ENCODE measurements at regions not wholly inside any gene's neighbourhood (a gene's known extent, or its start where the extent isn't known, plus 50 kb on each side); places are given as distances from the start of the nearest gene placed in this dataset.

GRCh38 chr6:153208706-153209105 is 77.6 kb upstream of the RGS17 start:
- Histone ChIP-seq H3K4me3 (ENCODE audit: low read depth, low read length) (peak overlapping the region; percentile 10; the same call in 1 of the 2 replicates), H3K36me3 (no peaks in the 10 kb centered on the region), H3K9me3 (ENCODE audit: severe bottlenecking) (peaks cover 3% of the 10 kb centered on the region), H3K27ac (no peak overlapping the region), H3K27me3 (ENCODE audit: insufficient read depth, low read depth, severe bottlenecking) (no peaks in the 10 kb centered on the region)
- peak; percentile 58 for DNase-seq
- peak; percentile 35; the same call in 1 of the 2 replicates for TF ChIP-seq CTCF (IDR thresholded peaks at IDR 0.05; ENCODE audit: low read depth, low read length)

- H3K27ac ChIP-seq: no peak overlapping the region
- H3K27me3 ChIP-seq (ENCODE audit: insufficient read depth, low read depth, severe bottlenecking): no peaks in the 10 kb centered on the region
- TF ChIP-seq CTCF (IDR thresholded peaks at IDR 0.05; ENCODE audit: low read depth, low read length): no peak
- no peak overlapping the region for H3K4me3 ChIP-seq (ENCODE audit: low read depth, low read length)
- DNase-seq: no peak
- H3K36me3 ChIP-seq: no peaks in the 10 kb centered on the region
- H3K9me3 ChIP-seq (ENCODE audit: severe bottlenecking): peaks cover 3% of the 10 kb centered on the region
Observed at GRCh38 chr6:153207617-153208016, 76.5 kb upstream of the RGS17 start.

- no peaks in the 10 kb centered on the region for H3K36me3 ChIP-seq
- peaks cover 3% of the 10 kb centered on the region for H3K9me3 ChIP-seq (ENCODE audit: severe bottlenecking)
- no peak for TF ChIP-seq CTCF (IDR thresholded peaks at IDR 0.05; ENCODE audit: low read depth, low read length)
- no peak overlapping the region for H3K4me3 ChIP-seq (ENCODE audit: low read depth, low read length)
- DNase-seq: no peak
- no peak overlapping the region for H3K27ac ChIP-seq
- H3K27me3 ChIP-seq (ENCODE audit: insufficient read depth, low read depth, severe bottlenecking): no peaks in the 10 kb centered on the region
Observed at GRCh38 chr6:153207006-153207405, 75.9 kb upstream of the RGS17 start.

- Histone ChIP-seq H3K4me3 (ENCODE audit: low read depth, low read length) (no peak overlapping the region), H3K36me3 (no peaks in the 10 kb centered on the region), H3K27ac (no peak overlapping the region), H3K27me3 (ENCODE audit: insufficient read depth, low read depth, severe bottlenecking) (no peaks in the 10 kb centered on the region), H3K9me3 (ENCODE audit: severe bottlenecking) (no peaks in the 10 kb centered on the region)
- DNase-seq: no peak
- no peak for TF ChIP-seq CTCF (IDR thresholded peaks at IDR 0.05; ENCODE audit: low read depth, low read length)
Observed at GRCh38 chr6:153192943-153193885, 62.1 kb upstream of the RGS17 start.

GRCh38 chr6:153183925-153184324 is 52.8 kb upstream of the RGS17 start:
- Histone ChIP-seq H3K27me3 (ENCODE audit: insufficient read depth, low read depth, severe bottlenecking) (no peaks in the 10 kb centered on the region), H3K4me3 (ENCODE audit: low read depth, low read length) (no peak overlapping the region), H3K36me3 (no peaks in the 10 kb centered on the region), H3K9me3 (ENCODE audit: severe bottlenecking) (no peaks in the 10 kb centered on the region), H3K27ac (no peak overlapping the region)
- DNase-seq: no peak
- TF ChIP-seq CTCF (IDR thresholded peaks at IDR 0.05; ENCODE audit: low read depth, low read length): no peak
